22Rv1 (cell line): ENCODE measurements at regions not wholly inside any gene's neighbourhood (a gene's known extent, or its start where the extent isn't known, plus 50 kb on each side); places are given as distances from the start of the nearest gene placed in this dataset.
"Not testable (repeated sequence)": the region's sequence is repeated elsewhere in the genome, so short reads cannot be mapped to it uniquely, and the experiment has no call there.

Source experiments
- CTCF ChIP-seq: fragments of 450-650 bp; IDR thresholded peaks from 2 replicates; pipeline ENCODE4 v1.5.1; 2017; ENCODE audit warnings: mild to moderate bottlenecking
- ZFX ChIP-seq: fragments of 450-650 bp; IDR thresholded peaks from 2 replicates; pipeline ENCODE4 v1.6.1; 2017; ENCODE audit warnings: antibody characterized with exemption, borderline replicate concordance

- peak; percentile 47 for TF ChIP-seq CTCF
- TF ChIP-seq ZFX = not testable (repeated sequence)
These were observed 67.4 kb upstream of the GPR39 start for GRCh38 chr2:132349092-132349687.
